Limb (tissue), 2 donors: ENCODE measurements at regions not wholly inside any gene's neighbourhood (a gene's known extent, or its start where the extent isn't known, plus 50 kb on each side); places are given as distances from the start of the nearest gene placed in this dataset.
"Not testable (repeated sequence)": the region's sequence is repeated elsewhere in the genome, so short reads cannot be mapped to it uniquely, and the experiment has no call there.

Experiments
- DNase-seq, 2 donors: peaks; one replicate each; pipeline ENCODE4 v3.0.0-alpha.2; 2016; ENCODE audit errors: extremely low spot score in 2 of 2

DNA sequence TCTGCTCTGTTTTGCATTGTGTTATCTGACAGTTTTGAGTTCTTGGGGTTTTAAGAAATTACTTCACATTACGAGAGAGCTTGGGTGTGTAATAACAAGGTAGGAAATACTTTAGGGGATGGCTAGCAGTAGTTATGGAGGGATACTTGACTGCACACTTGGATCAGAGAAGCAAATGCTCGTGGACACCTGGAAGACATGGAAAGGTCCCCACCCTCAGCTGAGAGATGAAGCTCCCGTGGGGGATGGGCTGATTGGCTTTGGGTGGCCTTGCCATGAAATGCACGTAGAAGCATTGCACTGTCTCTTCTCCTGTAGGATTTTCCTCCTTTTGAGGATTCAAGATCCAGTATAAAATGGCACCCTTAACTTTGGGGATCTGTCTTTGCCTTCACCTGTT lies 61.5 kb upstream of the UNC93A start:
- DNase-seq: no peak

DNA sequence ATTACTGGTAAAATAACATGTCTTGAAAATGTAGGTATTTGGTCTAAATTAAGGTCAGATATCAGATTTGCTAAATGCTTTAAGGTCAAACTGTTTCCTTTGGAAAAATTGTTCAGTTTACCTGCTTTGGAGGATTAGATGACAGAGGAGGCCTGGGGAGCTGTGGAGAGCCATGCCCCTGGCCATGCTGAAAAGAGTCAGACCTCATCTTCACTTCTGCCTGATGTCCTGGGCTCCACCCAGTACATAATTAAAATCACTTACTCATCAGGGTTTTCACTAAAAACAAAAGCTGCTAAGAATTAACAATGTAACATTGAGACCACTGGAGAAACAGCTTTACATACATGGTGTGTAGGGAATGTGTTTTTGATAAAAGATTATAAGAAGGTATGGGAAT lies 60.8 kb upstream of the UNC93A start:
- DNase-seq: no peak

DNA sequence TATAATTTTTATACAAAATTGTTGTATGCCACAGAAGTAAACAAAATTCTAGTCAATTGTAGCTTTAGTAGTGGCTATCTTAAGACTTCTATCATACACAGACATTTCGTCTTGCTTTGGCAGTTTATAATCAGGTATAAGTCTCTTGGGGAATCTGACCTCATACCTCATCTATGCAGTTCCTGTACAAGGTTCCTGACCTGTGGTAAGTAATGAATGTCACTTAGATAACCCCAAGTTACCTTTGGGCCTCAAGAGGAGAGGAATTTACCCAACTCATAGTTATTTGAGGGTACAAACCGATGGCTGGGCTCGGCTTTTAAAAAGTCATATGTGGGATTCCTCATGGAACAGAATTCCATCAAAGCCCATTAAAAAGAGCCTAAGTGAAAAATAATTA lies 58.8 kb upstream of the UNC93A start:
- DNase-seq: no peak

DNA sequence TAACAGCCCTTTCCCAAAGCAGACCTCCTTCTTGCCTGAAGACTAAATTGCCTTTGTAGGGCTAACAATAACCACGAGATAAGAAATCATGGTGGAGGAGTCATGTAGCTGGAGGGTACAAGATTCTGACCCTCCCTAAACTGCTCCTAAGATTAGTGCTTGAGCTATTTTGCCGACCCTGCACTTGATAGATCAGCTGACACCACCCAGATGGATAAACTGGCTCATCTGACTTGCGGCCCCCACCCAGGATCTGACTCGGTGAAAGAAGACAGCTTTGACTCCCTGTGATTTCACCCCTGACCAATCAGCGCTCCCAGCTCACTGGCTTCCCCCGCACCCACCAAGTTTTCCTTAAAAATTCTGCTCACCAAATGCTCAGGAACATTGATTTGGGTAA lies 57.6 kb upstream of the UNC93A start:
- DNase-seq: no peak

DNA sequence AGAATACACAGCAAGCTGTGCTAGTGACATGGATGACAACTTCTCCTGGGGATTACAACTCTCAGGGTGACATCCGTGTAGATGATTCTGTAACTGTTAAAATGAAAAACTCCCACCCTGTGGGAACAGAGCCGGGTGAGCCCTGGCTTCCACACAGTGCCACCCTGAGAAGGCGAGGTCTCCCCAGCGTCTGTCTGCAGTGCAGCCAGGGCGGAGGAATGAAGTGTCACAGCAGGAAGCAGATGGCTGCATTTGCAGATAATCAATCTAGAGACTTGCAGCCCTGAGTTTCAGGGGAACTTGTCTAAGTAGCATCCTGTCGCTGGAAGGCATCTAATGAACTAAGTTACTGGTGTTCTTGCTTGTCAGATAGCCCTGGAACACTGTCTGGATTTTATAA lies 56.5 kb upstream of the UNC93A start:
- not testable (repeated sequence) for DNase-seq

DNA sequence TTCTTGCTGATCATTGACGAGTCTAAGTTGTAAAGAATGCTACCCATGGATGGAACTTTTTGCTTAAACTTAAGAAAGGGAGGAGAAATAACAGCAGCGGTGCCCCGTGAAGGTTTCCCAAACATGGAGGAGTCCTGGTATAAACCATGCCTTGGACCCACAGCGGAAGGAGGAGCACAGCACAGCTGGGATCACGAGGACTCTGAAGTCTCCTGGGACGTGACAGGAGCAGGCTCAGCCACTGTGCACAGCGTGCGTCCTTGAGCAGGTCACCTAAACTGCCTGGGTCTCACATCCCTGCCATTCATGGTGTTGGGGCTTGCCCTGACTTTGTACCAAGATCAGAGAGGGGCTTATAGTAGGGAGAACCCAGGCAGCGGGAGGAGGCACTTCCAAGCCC lies 56.1 kb upstream of the UNC93A start:
- no peak for DNase-seq

DNA sequence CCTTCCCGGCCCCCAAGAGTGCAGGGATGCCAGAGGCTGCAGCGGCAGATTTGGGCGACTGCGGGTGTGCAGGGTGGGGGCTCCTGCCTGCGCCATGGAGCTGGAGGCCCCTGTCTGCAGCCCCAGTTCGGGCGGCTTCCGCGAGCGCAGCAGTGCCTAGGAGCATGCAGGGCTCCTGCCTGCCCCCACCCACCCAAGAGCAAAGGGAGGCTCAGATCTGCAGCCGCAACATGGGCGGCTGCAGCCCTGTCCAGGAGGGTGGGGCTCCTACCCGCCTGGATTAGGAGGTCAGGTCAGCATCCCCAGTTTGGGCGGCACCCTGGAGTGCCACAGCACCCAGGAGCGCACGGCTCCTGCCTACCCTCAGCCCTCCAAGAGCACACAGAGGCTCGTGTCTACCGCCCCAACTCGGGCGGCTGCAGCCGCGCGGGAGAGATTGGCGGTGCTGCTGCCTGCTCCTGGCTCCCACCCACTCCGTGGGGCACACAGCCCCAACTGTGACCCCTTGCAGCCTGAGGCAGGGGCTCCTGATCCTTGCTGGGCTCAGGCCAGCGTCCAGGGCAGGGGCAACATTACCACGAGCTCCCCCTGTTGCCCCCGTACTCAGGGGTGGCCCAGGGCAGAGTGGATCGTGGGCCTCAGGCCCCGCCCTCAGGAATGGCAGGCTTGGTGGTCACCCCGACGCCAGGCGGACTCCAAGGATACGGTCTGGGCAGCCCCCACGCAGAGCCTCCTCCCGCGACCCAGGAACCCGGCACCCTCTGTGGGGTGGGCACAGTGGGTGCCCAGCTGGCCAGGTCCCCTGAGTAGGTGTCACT lies 55.5 kb upstream of the UNC93A start:
- no peak for DNase-seq

DNA sequence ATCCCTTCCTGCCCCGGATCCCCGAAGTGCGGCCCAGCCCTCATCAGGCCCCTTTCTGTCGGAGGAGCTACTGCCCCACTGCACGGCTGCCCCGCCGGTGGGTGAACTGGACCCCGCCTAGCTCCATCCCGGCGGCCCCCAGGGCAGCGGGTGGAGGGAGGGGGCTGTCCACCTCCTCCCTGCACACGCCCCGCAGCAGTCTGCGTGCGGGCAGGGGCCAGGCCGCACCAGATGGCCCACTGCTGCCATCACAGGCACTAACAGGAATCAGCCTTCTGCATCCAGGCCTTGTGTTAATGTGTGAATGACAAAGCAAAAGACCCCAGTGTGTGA lies 54.9 kb upstream of the UNC93A start:
- no peak for DNase-seq

DNA sequence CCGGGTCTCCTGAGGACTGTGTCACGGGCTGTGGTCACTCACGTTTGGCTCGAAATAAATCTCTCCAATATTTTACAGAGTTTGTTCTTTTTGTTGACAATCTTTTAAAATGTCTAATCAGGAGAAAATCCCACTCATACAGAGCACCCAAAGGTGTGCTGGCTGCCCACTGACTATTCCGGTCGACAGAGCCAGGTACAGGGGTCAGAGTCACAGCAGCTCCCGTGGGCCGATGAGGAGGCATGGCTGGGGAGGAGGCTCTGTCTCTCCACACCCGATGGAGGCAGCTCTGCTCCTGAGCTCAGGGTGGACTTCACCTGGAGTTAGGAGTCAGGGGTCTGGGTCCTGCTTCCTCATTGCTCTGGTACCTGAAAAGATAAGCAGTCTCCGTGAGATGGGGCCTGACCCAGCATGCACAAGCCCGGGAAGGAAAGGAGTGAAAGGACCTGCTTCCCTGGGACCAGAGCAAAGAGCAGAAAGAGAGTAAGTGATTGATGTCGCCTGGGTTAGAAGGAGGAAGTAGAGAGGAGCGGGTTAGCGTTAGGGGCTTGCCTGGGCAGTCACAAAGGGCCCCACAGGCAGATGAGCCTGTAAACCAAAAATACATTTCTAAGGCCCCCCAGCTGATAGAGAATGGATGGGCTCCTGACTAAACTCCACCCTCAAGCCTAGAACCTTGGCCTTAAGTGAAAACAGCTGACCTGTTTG lies 53.5 kb upstream of the UNC93A start:
- DNase-seq: no peak

DNA sequence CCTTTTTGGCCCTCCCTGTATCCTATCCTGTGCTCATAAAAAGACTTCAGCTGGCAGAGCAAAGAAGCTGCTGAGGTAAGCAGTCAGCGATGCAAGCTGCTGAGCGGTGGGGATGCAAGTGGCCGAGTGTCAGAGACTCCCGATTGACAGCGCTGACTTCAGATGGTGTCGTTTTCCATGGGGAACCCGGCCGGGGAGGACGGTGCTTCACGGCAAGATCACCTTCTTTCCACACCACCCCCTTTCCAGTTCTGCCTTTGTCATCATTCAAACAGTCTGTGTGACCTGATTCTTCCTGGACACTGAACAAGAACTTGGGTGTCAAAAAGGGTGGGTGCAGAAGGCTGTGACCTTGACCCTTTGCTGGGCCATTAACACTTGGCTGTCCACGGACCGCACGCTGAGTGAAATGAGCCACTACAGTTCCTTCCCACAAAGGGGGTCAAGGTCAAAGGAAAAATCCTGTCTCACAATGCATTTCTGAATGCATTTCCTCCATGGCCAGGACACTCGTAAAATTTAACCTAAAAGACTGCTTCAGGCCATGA lies 52.9 kb upstream of the UNC93A start:
- DNase-seq: peak in 1 of 2 donors; percentile 13

DNA sequence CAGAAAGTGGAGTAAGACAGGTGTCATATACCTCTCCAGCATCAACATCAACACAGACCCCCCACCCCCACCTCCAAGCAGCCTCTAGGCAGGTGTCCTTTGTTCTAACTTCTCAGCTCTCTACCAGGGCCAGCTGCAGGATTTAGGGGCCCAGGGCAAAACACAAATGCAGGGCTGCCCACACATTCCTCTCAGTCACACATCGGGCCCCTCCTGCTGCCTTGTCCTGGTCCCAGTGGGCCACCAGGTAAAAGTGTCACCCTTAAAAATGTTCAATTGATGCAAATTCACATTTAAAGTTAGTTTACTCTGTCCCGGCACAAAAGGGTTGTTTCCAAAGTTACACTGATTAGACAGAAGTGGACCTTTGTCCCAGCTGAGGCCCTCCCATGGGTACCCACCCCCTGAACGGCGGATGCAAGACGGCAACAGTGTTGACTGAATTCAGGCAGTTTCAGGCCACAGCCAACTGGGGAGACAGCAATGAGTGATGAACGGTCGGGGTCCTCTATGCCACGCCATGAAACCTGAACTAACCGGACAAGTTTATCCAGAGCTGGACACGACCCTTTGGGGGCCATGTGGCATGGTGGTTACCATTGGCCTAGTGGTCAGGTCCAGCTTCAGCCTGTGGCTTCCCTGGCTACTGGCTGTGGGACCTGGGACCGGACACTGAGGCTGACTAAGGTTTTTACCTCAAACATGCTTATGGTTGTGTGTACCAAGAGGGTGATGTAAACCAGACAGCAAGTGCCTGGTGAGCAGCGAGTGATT lies 52.2 kb upstream of the UNC93A start:
- no peak for DNase-seq

DNA sequence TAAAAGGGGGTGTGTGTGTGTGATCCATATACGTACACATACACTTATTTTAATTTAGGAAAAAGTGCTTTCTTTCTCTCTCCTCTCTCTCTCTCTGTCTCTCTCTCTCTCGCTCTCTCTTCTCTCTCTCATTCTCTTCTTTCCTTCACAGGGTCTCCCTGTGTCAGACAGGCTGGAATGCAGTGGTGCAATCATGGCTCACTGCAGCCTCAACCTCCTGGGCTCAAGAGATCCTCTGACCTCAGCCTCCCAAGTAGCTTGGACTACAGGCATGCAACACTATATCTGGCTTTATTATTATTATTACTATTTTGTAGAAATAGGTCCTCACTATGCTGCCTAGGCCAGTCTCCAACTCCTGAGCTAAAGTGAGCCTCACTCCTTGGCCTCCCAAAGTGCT lies 51.6 kb upstream of the UNC93A start:
- DNase-seq: not testable (repeated sequence)

DNA sequence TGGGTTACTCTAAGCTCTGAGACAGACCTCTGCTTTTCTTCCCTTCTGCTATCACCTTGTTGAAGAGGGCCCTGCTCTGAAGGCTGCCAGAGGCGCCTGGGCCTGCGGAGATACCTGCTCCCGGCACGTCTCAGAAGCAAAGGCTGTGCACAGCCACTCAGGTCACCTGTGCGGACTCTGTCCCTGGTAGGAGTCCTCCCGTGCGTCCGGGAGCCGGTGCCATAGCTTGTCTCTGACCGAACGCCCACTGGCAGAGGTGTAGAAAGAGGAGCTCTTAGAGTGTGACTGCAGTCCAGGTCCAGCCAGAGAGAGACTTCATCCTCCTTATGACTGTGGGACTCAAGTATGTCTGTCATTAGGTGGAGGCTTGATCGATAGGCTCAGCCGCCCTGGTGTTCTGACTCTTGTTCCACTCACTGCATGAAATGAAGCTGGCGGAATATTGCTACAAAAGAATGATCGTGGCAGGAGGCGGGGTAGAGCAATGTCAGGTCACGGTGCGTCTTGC lies 51.0 kb upstream of the UNC93A start:
- no peak for DNase-seq
